Caco-2 (cell line): ENCODE measurements at regions not wholly inside any gene's neighbourhood (a gene's known extent, or its start where the extent isn't known, plus 50 kb on each side); places are given as distances from the start of the nearest gene placed in this dataset.

Experiments used
- BruUV-seq: library from RNA; stranded (reverse); fragments of 400-500 nt; replicated peaks from 2 replicates; lab custom pipeline; 2021; lab: Mats Ljungman, UMichigan
- CTCF ChIA-PET: fragments of 300-600 bp; sonication (Branson Sonifier 250); formaldehyde crosslinking; loops from one replicate; lab custom pipeline; 2022; ENCODE audit warnings: antibody characterized with exemption; lab: Charles Lee
- POLR2A ChIA-PET: fragments of 300-600 bp; sonication (Branson Sonifier 250); formaldehyde crosslinking; loops from one replicate; lab custom pipeline; 2022; ENCODE audit warnings: antibody characterized with exemption; lab: Charles Lee
- DNase-seq, 2 experiments: peaks; one replicate each; pipeline versions ENCODE4 v3.0.0 to v3.0.0-alpha.2; 2020 to 2022
- H3K27me3 ChIP-seq: replicated peaks from 2 replicates; pipeline ENCODE4 v1.6.0; 2011; ENCODE audit warnings: low read length; ENCODE audit not compliant: control insufficient read depth, insufficient read depth
- H3K36me3 ChIP-seq: 2 replicates; pipeline ENCODE4 v1.5.1; 2011; ENCODE audit warnings: low read length; ENCODE audit not compliant: control insufficient read depth, insufficient read depth
- H3K4me1 ChIP-seq: fragments of 250-450 bp; sonication (Bioruptor Pico); 2 replicates; pipeline ENCODE4 v1.5.1; 2020; ENCODE audit warnings: mild to moderate bottlenecking
- H3K4me3 ChIP-seq: 2 replicates; pipeline ENCODE4 v1.5.1; 2011; ENCODE audit warnings: low read depth, mild to moderate bottlenecking, control low read depth, low read length
- H3K9me3 ChIP-seq: fragments of 250-450 bp; sonication (Bioruptor Pico); 2 replicates; pipeline ENCODE4 v1.5.1; 2020; ENCODE audit warnings: mild to moderate bottlenecking, moderate library complexity
- H3K27ac Mint-ChIP-seq: one replicate; pipeline ENCODE4 v1.8.0; 2022; ENCODE audit warnings: mixed read lengths; ENCODE audit not compliant: unreplicated experiment
- H3K27me3 Mint-ChIP-seq: one replicate; pipeline ENCODE4 v1.8.0; 2022; ENCODE audit warnings: mixed read lengths; ENCODE audit not compliant: insufficient read depth, unreplicated experiment
- H3K36me3 Mint-ChIP-seq: one replicate; pipeline ENCODE4 v1.8.0; 2022; ENCODE audit warnings: mild to moderate bottlenecking, mixed read lengths; ENCODE audit not compliant: insufficient read depth, unreplicated experiment
- H3K4me1 Mint-ChIP-seq: one replicate; pipeline ENCODE4 v1.8.0; 2022; ENCODE audit warnings: low read depth, mixed read lengths; ENCODE audit not compliant: unreplicated experiment
- H3K4me3 Mint-ChIP-seq: one replicate; pipeline ENCODE4 v1.8.0; 2022; ENCODE audit warnings: mild to moderate bottlenecking, moderate library complexity, mixed read lengths; ENCODE audit not compliant: unreplicated experiment
- H3K9me3 Mint-ChIP-seq: one replicate; pipeline ENCODE4 v1.8.0; 2022; ENCODE audit warnings: mixed read lengths; ENCODE audit not compliant: unreplicated experiment
- intact Hi-C: fragments of 100-400 bp; cut with micrococcal nuclease; formaldehyde crosslinking; loops from one replicate; pipeline ENCODE4 v1.10.0; 2022; ENCODE audit not compliant: unreplicated experiment
- TF ChIP-seq, protein P1 (sequence below), 2 experiments: fragments of 200-600 bp in 1 of 2; IDR thresholded peaks; 1 replicate in 1 of 2; 2 replicates in 1 of 2; pipeline versions ENCODE4 v1.5.1 to v1.8.0; 2011 to 2022; ENCODE audit warnings: antibody characterized with exemption in 1 of 2, control low read depth in 1 of 2, inconsistent platforms in 1 of 2, low read depth in 1 of 2, low read length in 1 of 2, mild to moderate bottlenecking in 1 of 2, moderate library complexity in 1 of 2; ENCODE audit not compliant: insufficient read depth in 1 of 2, severe bottlenecking in 1 of 2, unreplicated experiment in 1 of 2

DNA sequence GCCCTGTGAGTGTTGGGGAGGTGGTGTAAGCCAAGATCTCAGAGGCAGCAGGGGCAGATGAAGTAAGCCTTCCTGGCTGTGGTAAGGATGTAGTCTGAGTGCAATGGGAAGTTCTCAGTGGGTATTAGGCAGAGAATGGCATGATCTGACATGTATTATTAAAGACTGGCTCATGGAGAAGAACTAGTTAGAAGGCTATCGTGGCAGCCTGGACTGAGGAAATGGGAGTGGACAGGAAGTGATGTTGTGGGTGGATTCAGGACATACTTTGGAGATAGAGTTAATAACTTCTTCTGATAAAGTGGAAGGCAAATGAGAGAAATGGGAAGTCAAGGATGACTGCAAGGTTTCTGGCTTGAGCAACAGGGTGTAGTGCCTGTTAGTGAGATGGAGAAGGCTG lies 250.9 kb upstream of the CFAP20DC start:
- Histone ChIP-seq H3K9me3 (no peaks in the 10 kb centered on the region), H3K4me3 (no peak overlapping the region), H3K4me1 (no peaks in the 10 kb centered on the region), H3K27me3 (no peaks in the 10 kb centered on the region), H3K36me3 (no peaks in the 10 kb centered on the region)
- no peak overlapping the region for H3K4me3 Mint-ChIP-seq
- ChIA-PET POLR2A (no interaction called here), CTCF (no interaction called here)
- peaks cover 8% of the 10 kb centered on the region for H3K27me3 Mint-ChIP-seq
- intact Hi-C loops: no loop called here
- no peak for DNase-seq
- no TSS peak for BruUV-seq
- no peak overlapping the region for H3K27ac Mint-ChIP-seq
- H3K9me3 Mint-ChIP-seq: peaks cover 9% of the 10 kb centered on the region
- H3K4me1 Mint-ChIP-seq: no peaks in the 10 kb centered on the region
- no peaks in the 10 kb centered on the region for H3K36me3 Mint-ChIP-seq
- TF ChIP-seq, protein P1, sequence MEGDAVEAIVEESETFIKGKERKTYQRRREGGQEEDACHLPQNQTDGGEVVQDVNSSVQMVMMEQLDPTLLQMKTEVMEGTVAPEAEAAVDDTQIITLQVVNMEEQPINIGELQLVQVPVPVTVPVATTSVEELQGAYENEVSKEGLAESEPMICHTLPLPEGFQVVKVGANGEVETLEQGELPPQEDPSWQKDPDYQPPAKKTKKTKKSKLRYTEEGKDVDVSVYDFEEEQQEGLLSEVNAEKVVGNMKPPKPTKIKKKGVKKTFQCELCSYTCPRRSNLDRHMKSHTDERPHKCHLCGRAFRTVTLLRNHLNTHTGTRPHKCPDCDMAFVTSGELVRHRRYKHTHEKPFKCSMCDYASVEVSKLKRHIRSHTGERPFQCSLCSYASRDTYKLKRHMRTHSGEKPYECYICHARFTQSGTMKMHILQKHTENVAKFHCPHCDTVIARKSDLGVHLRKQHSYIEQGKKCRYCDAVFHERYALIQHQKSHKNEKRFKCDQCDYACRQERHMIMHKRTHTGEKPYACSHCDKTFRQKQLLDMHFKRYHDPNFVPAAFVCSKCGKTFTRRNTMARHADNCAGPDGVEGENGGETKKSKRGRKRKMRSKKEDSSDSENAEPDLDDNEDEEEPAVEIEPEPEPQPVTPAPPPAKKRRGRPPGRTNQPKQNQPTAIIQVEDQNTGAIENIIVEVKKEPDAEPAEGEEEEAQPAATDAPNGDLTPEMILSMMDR (IDR thresholded peaks at IDR 0.05; ENCODE audit: insufficient read depth in 1 of 2, low read depth in 1 of 2, low read length in 1 of 2, severe bottlenecking in 1 of 2, unreplicated experiment in 1 of 2): no peak

DNA sequence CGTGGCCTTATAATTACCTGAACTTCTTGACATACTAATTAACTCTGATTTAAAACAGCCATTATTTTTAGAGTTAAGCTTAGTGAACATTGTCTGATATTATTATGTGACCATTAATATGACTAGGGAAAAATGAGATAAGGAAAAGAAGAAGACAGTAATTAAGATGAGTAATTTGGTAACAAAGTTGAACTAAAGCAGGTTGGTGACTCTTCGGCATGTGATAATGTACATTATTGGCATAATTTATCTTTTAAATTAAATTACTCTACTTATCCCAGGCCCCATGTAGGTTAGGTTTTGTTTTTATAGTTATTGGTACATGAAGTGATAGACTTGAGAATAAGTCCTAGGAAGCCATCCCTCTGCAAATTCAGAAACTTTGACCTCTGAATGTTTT lies 249.7 kb upstream of the CFAP20DC start:
- no peaks in the 10 kb centered on the region for H3K36me3 Mint-ChIP-seq
- no peaks in the 10 kb centered on the region for H3K4me1 ChIP-seq
- no peaks in the 10 kb centered on the region for H3K36me3 ChIP-seq
- peaks cover 9% of the 10 kb centered on the region for H3K9me3 Mint-ChIP-seq
- BruUV-seq: no TSS peak
- H3K4me3 Mint-ChIP-seq: no peak overlapping the region
- H3K27me3 ChIP-seq: no peaks in the 10 kb centered on the region
- no peak for DNase-seq
- ChIA-PET CTCF (no interaction called here), POLR2A (no interaction called here)
- H3K27me3 Mint-ChIP-seq: peaks cover 8% of the 10 kb centered on the region
- no peak overlapping the region for H3K4me3 ChIP-seq
- no peaks in the 10 kb centered on the region for H3K4me1 Mint-ChIP-seq
- intact Hi-C loops: no loop called here
- TF ChIP-seq, protein P1 (IDR thresholded peaks at IDR 0.05; ENCODE audit: insufficient read depth in 1 of 2, low read depth in 1 of 2, low read length in 1 of 2, severe bottlenecking in 1 of 2, unreplicated experiment in 1 of 2): no peak
- H3K9me3 ChIP-seq: no peaks in the 10 kb centered on the region; the same call in 1 of the 2 replicates
- no peak overlapping the region for H3K27ac Mint-ChIP-seq

DNA sequence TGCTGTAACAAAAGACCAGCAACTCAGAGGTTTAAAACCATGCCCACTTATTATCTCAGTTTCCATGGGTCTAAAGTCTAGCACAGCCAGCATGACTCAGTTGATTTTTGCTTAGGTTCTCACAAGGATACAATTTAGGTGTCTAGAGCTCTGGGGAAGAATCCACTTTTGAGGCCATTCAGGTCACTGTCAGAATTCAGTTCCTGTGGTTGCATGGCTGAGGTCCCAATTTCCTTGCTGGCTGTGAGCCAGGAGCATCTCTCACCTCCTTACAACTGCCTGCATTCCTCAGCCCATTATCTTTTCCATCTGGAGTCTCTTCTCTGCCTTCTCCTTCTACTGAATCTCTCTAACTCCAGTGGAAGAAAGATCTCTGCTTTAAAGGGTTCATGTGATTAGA lies 240.5 kb upstream of the CFAP20DC start:
- no peak overlapping the region for H3K4me3 Mint-ChIP-seq
- no peaks in the 10 kb centered on the region for H3K36me3 Mint-ChIP-seq
- intact Hi-C loops: no loop called here

More for the DNA sequence above, 240.5 kb upstream of the CFAP20DC start:
- BruUV-seq: no TSS peak
- peaks cover 9% of the 10 kb centered on the region for H3K27me3 Mint-ChIP-seq
- no peak overlapping the region for H3K4me3 ChIP-seq
- H3K4me1 ChIP-seq: no peaks in the 10 kb centered on the region
- ChIA-PET POLR2A (no interaction called here), CTCF (no interaction called here)
- no peak overlapping the region for H3K27ac Mint-ChIP-seq
- H3K4me1 Mint-ChIP-seq: no peaks in the 10 kb centered on the region
- TF ChIP-seq, protein P1 (IDR thresholded peaks at IDR 0.05; ENCODE audit: insufficient read depth in 1 of 2, low read depth in 1 of 2, low read length in 1 of 2, severe bottlenecking in 1 of 2, unreplicated experiment in 1 of 2): no peak
- DNase-seq: no peak
- peaks cover 14% of the 10 kb centered on the region for H3K9me3 Mint-ChIP-seq
- no peaks in the 10 kb centered on the region for H3K27me3 ChIP-seq
- no peaks in the 10 kb centered on the region for H3K36me3 ChIP-seq
- no peaks in the 10 kb centered on the region; the same call in none of the 2 replicates for H3K9me3 ChIP-seq
